H1 (cell line): ENCODE measurements at regions not wholly inside any gene's neighbourhood (a gene's known extent, or its start where the extent isn't known, plus 50 kb on each side); places are given as distances from the start of the nearest gene placed in this dataset.

Experiments used
- CTCF ChIA-PET: fragments of 300-600 bp; sonication (Branson Sonifier 250); formaldehyde crosslinking; loops from one replicate; lab custom pipeline; 2021; ENCODE audit not compliant: partially characterized antibody; lab: Charles Lee
- POLR2A ChIA-PET: fragments of 300-600 bp; sonication (Branson Sonifier 250); formaldehyde crosslinking; loops from one replicate; lab custom pipeline; 2021; ENCODE audit warnings: inconsistent platforms; ENCODE audit not compliant: partially characterized antibody; lab: Charles Lee
- DNase-seq, 2 experiments: peaks; one replicate each; pipeline versions ENCODE4 v3.0.0 to v3.0.0-alpha.2; 2010 to 2022; ENCODE audit warnings: low spot score in 2 of 2, low read depth in 1 of 2, mixed read lengths in 1 of 2
- FAIRE-seq: peaks from 2 replicates; lab custom pipeline; 2011; peaks lifted over from hg19 to GRCh38; lab: Jason Lieb, UNC
- H2AFZ ChIP-seq: 2 replicates; pipeline ENCODE4 v1.8.1; 2012; ENCODE audit warnings: low read length, inconsistent platforms
- H2AK5ac ChIP-seq: 2 replicates; pipeline ENCODE4 v1.6.1; 2013; ENCODE audit warnings: low read depth, low read length
- H2BK120ac ChIP-seq: replicated peaks from 2 replicates; pipeline ENCODE3; 2013; ENCODE audit warnings: low read depth, low read length, inconsistent platforms
- H2BK12ac ChIP-seq: 2 replicates; pipeline ENCODE4 v1.6.1; 2013; ENCODE audit warnings: low read depth, low read length
- H2BK15ac ChIP-seq: 2 replicates; pipeline ENCODE4 v1.6.1; 2013; ENCODE audit warnings: low read length
- H2BK20ac ChIP-seq: 2 replicates; pipeline ENCODE4 v1.6.1; 2013; ENCODE audit warnings: low read length
- H2BK5ac ChIP-seq: 2 replicates; pipeline ENCODE4 v1.6.1; 2013; ENCODE audit warnings: low read depth, low read length
- H3K14ac ChIP-seq: 2 replicates; pipeline ENCODE4 v1.6.1; 2013; ENCODE audit warnings: inconsistent platforms; ENCODE audit not compliant: insufficient read length
- H3K18ac ChIP-seq: 2 replicates; pipeline ENCODE4 v1.6.1; 2013; ENCODE audit warnings: low read length; ENCODE audit errors: extremely low read depth
- H3K23ac ChIP-seq: 2 replicates; pipeline ENCODE4 v1.6.1; 2013; ENCODE audit warnings: inconsistent platforms; ENCODE audit not compliant: insufficient read length
- H3K23me2 ChIP-seq: 2 replicates; pipeline ENCODE4 v1.6.1; 2013; ENCODE audit warnings: low read depth, low read length
- H3K27ac ChIP-seq: 2 replicates; pipeline ENCODE4 v1.6.1; 2011; ENCODE audit warnings: low read depth, low read length, inconsistent platforms
- H3K27me3 ChIP-seq, 4 experiments: replicated peaks in 1 of 4; 1 replicate in 1 of 4; 2 replicates in 3 of 4; pipeline versions ENCODE4 v1.6.1 to v1.8.1; 2011 to 2013; ENCODE audit warnings: low read length in 3 of 4, mild to moderate bottlenecking in 3 of 4, inconsistent platforms in 2 of 4, mixed read lengths in 2 of 4, moderate library complexity in 1 of 4; ENCODE audit not compliant: control insufficient read depth in 3 of 4, insufficient read depth in 3 of 4; ENCODE audit errors: extremely low read depth in 1 of 4
- H3K36me3 ChIP-seq, 4 experiments: 2 replicates each; pipeline versions ENCODE4 v1.6.1 to v1.8.1; 2011 to 2013; ENCODE audit warnings: mild to moderate bottlenecking in 4 of 4, low read length in 3 of 4, moderate library complexity in 2 of 4, control low read depth in 1 of 4, inconsistent platforms in 1 of 4; ENCODE audit not compliant: insufficient read depth in 4 of 4, control insufficient read depth in 2 of 4
- H3K4ac ChIP-seq: replicated peaks from 2 replicates; pipeline ENCODE3; 2013; ENCODE audit warnings: low read length, low read depth, mixed read lengths, inconsistent platforms; ENCODE audit not compliant: insufficient read length
- H3K4me1 ChIP-seq, 4 experiments: replicated peaks in 1 of 4; 1 replicate in 1 of 4; 2 replicates in 3 of 4; pipeline versions ENCODE4 v1.6.1 to v1.8.1; 2011 to 2013; ENCODE audit warnings: low read length in 3 of 4, inconsistent platforms in 2 of 4, mixed read lengths in 1 of 4; ENCODE audit not compliant: insufficient read depth in 4 of 4, control insufficient read depth in 3 of 4
- H3K4me2 ChIP-seq, 2 experiments: 2 replicates each; pipeline versions ENCODE4 v1.6.1 to v1.8.1; 2011 to 2013; ENCODE audit warnings: low read depth in 2 of 2, low read length in 2 of 2, control low read depth in 1 of 2, inconsistent platforms in 1 of 2, mild to moderate bottlenecking in 1 of 2; ENCODE audit not compliant: insufficient read depth in 1 of 2
- H3K4me3 ChIP-seq, 4 experiments: fragments of 200-600, 300-600 bp in 1 of 4; sonication (generic), shearing (Covaris generic), sonication (Bioruptor Twin) in 1 of 4; 2 replicates each; pipeline versions ENCODE4 v1.5.1 to v1.8.1; 2011 to 2016; ENCODE audit warnings: low read length in 4 of 4, low read depth in 3 of 4, control low read depth in 2 of 4, inconsistent platforms in 2 of 4, mild to moderate bottlenecking in 2 of 4, mixed read lengths in 1 of 4, moderate library complexity in 1 of 4; ENCODE audit not compliant: insufficient read depth in 2 of 4; ENCODE audit errors: extremely low read depth in 1 of 4
- H3K56ac ChIP-seq: replicated peaks from 2 replicates; pipeline ENCODE3; 2013; ENCODE audit warnings: low read depth, mild to moderate bottlenecking, mixed read lengths, low read length, inconsistent platforms; ENCODE audit not compliant: insufficient read length
- H3K79me1 ChIP-seq: 2 replicates; pipeline ENCODE4 v1.6.1; 2013; ENCODE audit warnings: low read depth, low read length, control low read depth
- H3K79me2 ChIP-seq, 2 experiments: 2 replicates each; pipeline versions ENCODE4 v1.6.1 to v1.8.1; 2012 to 2013; ENCODE audit warnings: low read length in 2 of 2, mild to moderate bottlenecking in 2 of 2, inconsistent platforms in 1 of 2; ENCODE audit not compliant: insufficient read depth in 2 of 2, control insufficient read depth in 1 of 2
- H3K9ac ChIP-seq, 4 experiments: replicated peaks in 1 of 4; 1 replicate in 1 of 4; 2 replicates in 3 of 4; pipeline versions ENCODE4 v1.6.1 to v1.8.1; 2011 to 2013; ENCODE audit warnings: low read depth in 3 of 4, low read length in 3 of 4, control low read depth in 2 of 4, mild to moderate bottlenecking in 2 of 4, moderate library complexity in 2 of 4, inconsistent platforms in 1 of 4; ENCODE audit errors: extremely low read depth in 1 of 4
- H3K9me3 ChIP-seq, 2 experiments: 2 replicates each; pipeline versions ENCODE4 v1.6.1 to v1.8.1; 2012 to 2013; ENCODE audit warnings: mild to moderate bottlenecking in 2 of 2, moderate library complexity in 2 of 2, control low read depth in 1 of 2, inconsistent platforms in 1 of 2, low read depth in 1 of 2, low read length in 1 of 2, mixed read lengths in 1 of 2; ENCODE audit not compliant: insufficient read depth in 2 of 2
- H4K20me1 ChIP-seq, 2 experiments: replicated peaks in 1 of 2; 2 replicates each; pipeline versions ENCODE3 to v1.8.1; 2011 to 2013; ENCODE audit warnings: inconsistent platforms in 2 of 2, low read length in 2 of 2, mild to moderate bottlenecking in 1 of 2; ENCODE audit not compliant: insufficient read depth in 2 of 2, control insufficient read depth in 1 of 2
- H4K5ac ChIP-seq: 2 replicates; pipeline ENCODE4 v1.6.1; 2013; ENCODE audit warnings: low read length, low read depth, mixed read lengths, inconsistent platforms; ENCODE audit not compliant: insufficient read length
- H4K8ac ChIP-seq: 2 replicates; pipeline ENCODE4 v1.8.0; 2013; ENCODE audit warnings: mild to moderate bottlenecking, moderate library complexity, low read length, inconsistent platforms; ENCODE audit not compliant: insufficient read depth; ENCODE audit errors: extremely low read depth
- H4K91ac ChIP-seq: replicated peaks from 2 replicates; pipeline ENCODE3; 2013; ENCODE audit warnings: low read length, mixed read lengths, inconsistent platforms; ENCODE audit not compliant: insufficient read length
- BACH1 ChIP-seq: IDR thresholded peaks from 2 replicates; pipeline ENCODE4 v1.6.1; 2012; ENCODE audit warnings: low read length, improper control_type of control experiment
- GABPA ChIP-seq: IDR thresholded peaks from 2 replicates; pipeline ENCODE4 v1.6.1; 2011; ENCODE audit warnings: mild to moderate bottlenecking, low read length, moderate library complexity, borderline replicate concordance; ENCODE audit not compliant: insufficient read depth
- MAFK ChIP-seq: IDR thresholded peaks from 2 replicates; pipeline ENCODE4 v1.6.1; 2012; ENCODE audit warnings: low read depth, mild to moderate bottlenecking, improper control_type of control experiment, low read length
- MAX ChIP-seq: IDR thresholded peaks from 2 replicates; pipeline ENCODE4 v1.6.1; 2012; ENCODE audit warnings: inconsistent platforms
- RAD21 ChIP-seq, 2 experiments: IDR thresholded peaks in 1 of 2; conservative IDR thresholded peaks in 1 of 2; 2 replicates each; pipeline ENCODE4 v1.6.1; 2011; ENCODE audit warnings: low read depth in 2 of 2, low read length in 2 of 2, improper control_type of control experiment in 1 of 2, inconsistent platforms in 1 of 2, mild to moderate bottlenecking in 1 of 2, moderate library complexity in 1 of 2
- RNF2 ChIP-seq: fragments of 200-900, 300-1000 bp; sonication (generic); IDR thresholded peaks from 2 replicates; pipeline ENCODE4 v1.7.1; 2016; ENCODE audit warnings: borderline replicate concordance, low read depth, mild to moderate bottlenecking, antibody characterized with exemption, low read length; ENCODE audit not compliant: poor library complexity, severe bottlenecking; ENCODE audit errors: missing control alignments
- RXRA ChIP-seq: IDR thresholded peaks from 2 replicates; pipeline ENCODE4 v1.6.1; 2011; ENCODE audit warnings: low read depth, mild to moderate bottlenecking, low read length, moderate library complexity; ENCODE audit not compliant: insufficient read depth
- SUZ12 ChIP-seq: fragments of 200-600 bp; sonication (generic); IDR thresholded peaks from 2 replicates; pipeline ENCODE4 v1.6.1; 2012; ENCODE audit warnings: mild to moderate bottlenecking, inconsistent platforms, low read length, moderate library complexity, mixed read lengths
- TAF1 ChIP-seq: IDR thresholded peaks from 2 replicates; pipeline ENCODE4 v1.6.1; 2011; ENCODE audit warnings: mild to moderate bottlenecking, low read depth, low read length
- YY1 ChIP-seq: IDR thresholded peaks from 2 replicates; pipeline ENCODE4 v1.6.1; 2011; ENCODE audit warnings: low read depth, mild to moderate bottlenecking, low read length
- WGBS, 2 experiments: shearing (Covaris generic) in 1 of 2; methylation state at CpG; one replicate each; pipeline versions ENCODE4 v1.1.6 to v1.1.7; 2013 to 2015; ENCODE audit warnings: low lambda C conversion rate in 2 of 2, mixed read lengths in 2 of 2, inconsistent platforms in 1 of 2, low coverage in 1 of 2, missing lambda C conversion rate in 1 of 2; ENCODE audit not compliant: insufficient replicate concordance in 2 of 2, insufficient coverage in 1 of 2, insufficient read length in 1 of 2; ENCODE audit errors: extremely low coverage in 1 of 2, missing lambda C conversion rate in 1 of 2; 5-methylcytosine and 5-hydroxymethylcytosine counted together

GRCh38 chr2:48148841-48149430 lies 165.5 kb upstream of the FOXN2 start:
- CTCF ChIA-PET = no interaction called here
- Histone ChIP-seq H3K79me1 (no peaks in the 10 kb centered on the region), H3K4me2 (no peak overlapping the region), H3K23me2 (no peaks in the 10 kb centered on the region), H3K4me1 (no peaks in the 10 kb centered on the region), H3K79me2 (no peaks in the 10 kb centered on the region), H4K20me1 (no peaks in the 10 kb centered on the region), H3K27ac (no peak overlapping the region), H2AFZ (no peak overlapping the region), H4K8ac (no peak overlapping the region), H4K91ac (no peak overlapping the region), H3K9ac (no peak overlapping the region), H3K27me3 (no peaks in the 10 kb centered on the region), H4K5ac (no peak overlapping the region), H3K4me3 (no peak overlapping the region), H3K4ac (no peak overlapping the region), H3K36me3 (no peaks in the 10 kb centered on the region), H2BK20ac (no peak overlapping the region), H3K9me3 (no peaks in the 10 kb centered on the region), H2BK15ac (no peak overlapping the region), H3K18ac (no peak overlapping the region), H2BK5ac (no peak overlapping the region), H2AK5ac (no peak overlapping the region), H3K23ac (no peak overlapping the region), H2BK12ac (no peak overlapping the region), H3K14ac (no peak overlapping the region), H2BK120ac (no peak overlapping the region), H3K56ac (no peak overlapping the region)
- POLR2A ChIA-PET = no interaction called here
- FAIRE-seq (no peak), DNase-seq (no peak)
- WGBS, 2 experiments = 90% methylated on average over 2 of the region's 2 CpGs; no CpG with 5 or more reads in 1 of the 2 experiments
- TF ChIP-seq TAF1 (no peak), RNF2 (no peak), BACH1 (no peak), GABPA (no peak), RAD21 (IDR thresholded peaks at IDR 0.05 in 1 of 2, conservative IDR thresholded peaks at IDR 0.05 in 1 of 2; ENCODE audit: low read depth in 2 of 2, low read length in 2 of 2) (no peak), MAX (no peak), MAFK (no peak), RXRA (no peak), YY1 (no peak), SUZ12 (no peak)
